Stimulated activated naive B cell treated with anti-CD40 and anti-IgM and Interleukin-4, amounts not matched to agents 10 μg/mL and 1 μg/mL and 100 μg/mL, for 72 hours (primary cell): ENCODE measurements at regions not wholly inside any gene's neighbourhood (a gene's known extent, or its start where the extent isn't known, plus 50 kb on each side); places are given as distances from the start of the nearest gene placed in this dataset.

Source experiments
- ATAC-seq, 2 donors: fragments of 150-1000 bp; cut with Tn5 transposase; replicated peaks; 2 replicates each; pipeline ENCODE4 v1.10.0; 2021; ENCODE audit warnings: moderate library complexity in 1 of 2
- DNase-seq: peaks from one replicate; pipeline ENCODE4 v3.0.0; 2021
- H3K27ac Mint-ChIP-seq: one replicate; pipeline ENCODE4 v1.8.0; 2022; ENCODE audit warnings: mild to moderate bottlenecking, mixed read lengths
- H3K27me3 Mint-ChIP-seq, 2 donors: one replicate each; pipeline ENCODE4 v1.8.0; 2022; ENCODE audit warnings: mixed read lengths in 2 of 2
- H3K36me3 Mint-ChIP-seq, 2 donors: one replicate each; pipeline ENCODE4 v1.8.0; 2022; ENCODE audit warnings: mixed read lengths in 2 of 2, mild to moderate bottlenecking in 1 of 2
- H3K4me1 Mint-ChIP-seq, 2 donors: one replicate each; pipeline ENCODE4 v1.8.0; 2022; ENCODE audit warnings: mixed read lengths in 2 of 2, mild to moderate bottlenecking in 1 of 2
- H3K4me3 Mint-ChIP-seq, 2 donors: one replicate each; pipeline ENCODE4 v1.8.0; 2022; ENCODE audit warnings: mild to moderate bottlenecking in 2 of 2, mixed read lengths in 2 of 2, moderate library complexity in 1 of 2
- H3K9me3 Mint-ChIP-seq, 2 donors: one replicate each; pipeline ENCODE4 v1.8.0; 2022; ENCODE audit warnings: mixed read lengths in 2 of 2, mild to moderate bottlenecking in 1 of 2

DNA sequence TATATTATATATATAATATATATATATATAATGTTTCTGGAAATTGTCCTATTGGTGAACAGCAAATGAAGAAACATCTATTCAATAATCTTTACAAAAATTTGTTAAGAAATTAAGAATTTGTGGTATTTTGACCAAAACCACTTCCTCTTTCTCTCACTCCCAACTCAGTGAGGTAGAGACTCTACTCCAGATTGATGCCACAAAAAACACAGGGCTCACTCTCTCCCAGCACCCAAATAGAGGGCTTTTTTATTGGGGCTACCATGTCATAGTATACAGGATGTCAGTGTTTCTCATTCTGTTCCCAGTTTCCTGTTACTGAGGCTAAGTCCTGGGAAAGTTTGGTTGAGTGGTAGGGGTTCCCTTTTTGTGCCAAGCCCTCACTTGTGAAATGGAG, 1155.4 kb downstream of the BCL11A start:
- H3K36me3 Mint-ChIP-seq = peaks cover 0 to 4% of the 10 kb centered on the region in 2 donors
- DNase-seq (no peak), ATAC-seq (peak in 1 of 2 donors; percentile 34)
- peaks cover 4 to 9% of the 10 kb centered on the region in 2 donors for H3K9me3 Mint-ChIP-seq
- H3K4me1 Mint-ChIP-seq = no peaks in the 10 kb centered on the region
- no peak overlapping the region for H3K4me3 Mint-ChIP-seq
- H3K27ac Mint-ChIP-seq = no peak overlapping the region
- H3K27me3 Mint-ChIP-seq = peaks cover 0 to 5% of the 10 kb centered on the region in 2 donors

DNA sequence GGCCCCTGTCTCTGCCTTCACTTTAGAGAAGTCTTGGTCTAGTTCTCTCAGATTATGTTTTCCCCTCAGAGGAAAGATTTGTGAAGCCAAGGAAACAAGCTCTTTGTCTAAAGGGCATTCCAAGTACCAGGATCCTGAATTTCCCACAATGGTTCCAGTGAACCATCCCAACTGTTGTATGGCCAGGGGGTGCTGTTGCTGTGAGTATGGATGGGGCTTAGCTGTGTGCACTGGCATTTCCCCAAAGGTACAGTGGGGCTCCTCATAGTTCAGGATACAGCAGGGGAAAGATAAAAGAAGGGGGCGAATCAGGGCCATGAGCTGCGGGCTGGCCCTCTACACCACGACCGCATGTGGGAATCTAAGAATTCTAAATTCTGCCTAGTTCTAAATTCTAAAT, 1154.0 kb upstream of the FANCL start:
- ATAC-seq (no peak), DNase-seq (no peak)
- Mint-ChIP-seq H3K36me3 (peaks cover 0 to 9% of the 10 kb centered on the region in 2 donors), H3K9me3 (peaks cover 11% of the 10 kb centered on the region in 2 donors), H3K27me3 (peaks cover 0 to 5% of the 10 kb centered on the region in 2 donors), H3K4me3 (no peak overlapping the region), H3K27ac (no peak overlapping the region), H3K4me1 (no peaks in the 10 kb centered on the region)

- no peak overlapping the region for H3K27ac Mint-ChIP-seq
- DNase-seq (no peak), ATAC-seq (no peak)
- H3K4me1 Mint-ChIP-seq = no peaks in the 10 kb centered on the region
- H3K9me3 Mint-ChIP-seq = peaks cover 11% of the 10 kb centered on the region in 2 donors
- no peak overlapping the region for H3K4me3 Mint-ChIP-seq
- peaks cover 0 to 9% of the 10 kb centered on the region in 2 donors for H3K36me3 Mint-ChIP-seq
- H3K27me3 Mint-ChIP-seq = no peaks in the 10 kb centered on the region
Measured at GRCh38 chr2:59391896-59392295, 1150.8 kb upstream of the FANCL start.

- no peak for ATAC-seq
- DNase-seq = no peak
- H3K4me1 Mint-ChIP-seq = no peaks in the 10 kb centered on the region
- no peaks in the 10 kb centered on the region for H3K27me3 Mint-ChIP-seq
- H3K27ac Mint-ChIP-seq = no peak overlapping the region
- H3K36me3 Mint-ChIP-seq = peaks cover 0 to 9% of the 10 kb centered on the region in 2 donors
- peaks cover 11% of the 10 kb centered on the region in 2 donors for H3K9me3 Mint-ChIP-seq
- H3K4me3 Mint-ChIP-seq = no peak overlapping the region
Measured at GRCh38 chr2:59390581-59390980, 1149.5 kb upstream of the FANCL start.

DNA sequence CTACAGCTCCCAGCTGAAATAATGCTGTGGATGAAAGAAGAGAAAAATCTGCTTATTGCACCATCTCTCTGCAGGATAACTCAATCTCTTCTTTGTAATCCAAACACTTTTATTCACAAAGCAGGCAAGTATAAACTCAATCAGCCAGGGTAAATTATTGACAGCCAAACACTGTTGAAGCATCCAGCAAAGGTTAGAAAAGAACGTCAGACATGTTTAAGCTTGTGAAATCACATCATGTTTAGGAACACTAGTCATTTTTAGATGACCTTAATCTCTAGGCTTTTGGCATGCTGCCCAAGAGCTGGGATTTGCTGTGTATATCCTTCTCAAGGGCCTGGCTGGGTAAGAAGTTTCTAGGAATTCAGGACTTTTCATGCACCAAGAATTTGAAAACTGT, 1148.1 kb upstream of the FANCL start:
- no peak for DNase-seq
- H3K36me3 Mint-ChIP-seq = peaks cover 0 to 9% of the 10 kb centered on the region in 2 donors
- H3K27me3 Mint-ChIP-seq = no peaks in the 10 kb centered on the region
- ATAC-seq = no peak
- H3K4me1 Mint-ChIP-seq = no peaks in the 10 kb centered on the region
- peaks cover 11% of the 10 kb centered on the region in 2 donors for H3K9me3 Mint-ChIP-seq
- H3K27ac Mint-ChIP-seq = no peak overlapping the region
- H3K4me3 Mint-ChIP-seq = no peak overlapping the region

GRCh38 chr2:59385971-59386370, 1144.8 kb upstream of the FANCL start:
- DNase-seq (no peak), ATAC-seq (no peak)
- Mint-ChIP-seq H3K27ac (no peak overlapping the region), H3K9me3 (no peaks in the 10 kb centered on the region), H3K4me3 (no peak overlapping the region), H3K36me3 (no peaks in the 10 kb centered on the region), H3K27me3 (no peaks in the 10 kb centered on the region), H3K4me1 (no peaks in the 10 kb centered on the region)

- Mint-ChIP-seq H3K4me1 (no peaks in the 10 kb centered on the region), H3K27ac (no peak overlapping the region), H3K4me3 (no peak overlapping the region), H3K36me3 (no peaks in the 10 kb centered on the region), H3K9me3 (peaks cover 6 to 7% of the 10 kb centered on the region in 2 donors), H3K27me3 (no peaks in the 10 kb centered on the region)
- ATAC-seq (no peak), DNase-seq (no peak)
Measured at GRCh38 chr2:59383473-59383872, 1142.3 kb upstream of the FANCL start.

GRCh38 chr2:59378127-59378526, 1137.0 kb upstream of the FANCL start:
- DNase-seq (no peak), ATAC-seq (no peak)
- no peaks in the 10 kb centered on the region for H3K36me3 Mint-ChIP-seq
- H3K4me1 Mint-ChIP-seq = no peaks in the 10 kb centered on the region
- H3K4me3 Mint-ChIP-seq = no peak overlapping the region
- no peaks in the 10 kb centered on the region for H3K27me3 Mint-ChIP-seq
- H3K27ac Mint-ChIP-seq = no peak overlapping the region
- peaks cover 12 to 13% of the 10 kb centered on the region in 2 donors for H3K9me3 Mint-ChIP-seq

- DNase-seq (no peak), ATAC-seq (no peak)
- no peaks in the 10 kb centered on the region for H3K4me1 Mint-ChIP-seq
- H3K27me3 Mint-ChIP-seq = peaks cover 0 to 4% of the 10 kb centered on the region in 2 donors
- no peak overlapping the region for H3K4me3 Mint-ChIP-seq
- peaks cover 0 to 4% of the 10 kb centered on the region in 2 donors for H3K9me3 Mint-ChIP-seq
- H3K36me3 Mint-ChIP-seq = no peaks in the 10 kb centered on the region
- H3K27ac Mint-ChIP-seq = no peak overlapping the region
Measured at GRCh38 chr2:59366288-59366687, 1125.2 kb upstream of the FANCL start.

DNA sequence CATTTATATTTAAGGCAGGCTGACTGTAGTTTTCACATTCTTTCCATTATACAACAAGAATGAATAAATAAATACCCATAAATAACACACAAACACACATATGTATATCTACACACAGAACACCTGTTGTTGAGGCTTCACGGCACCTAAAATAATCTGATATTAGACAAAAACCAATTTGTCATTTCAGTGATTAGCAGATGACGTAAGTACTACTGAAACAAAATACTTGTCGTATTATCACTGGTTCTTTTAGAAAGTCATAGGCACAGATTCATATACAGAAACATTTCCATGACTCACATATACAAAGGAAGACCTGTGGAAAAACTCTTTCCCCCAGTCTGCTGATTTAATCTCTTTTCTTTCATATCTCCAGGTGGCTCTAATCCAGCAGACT, 1113.4 kb upstream of the FANCL start:
- Mint-ChIP-seq H3K27ac (no peak overlapping the region), H3K9me3 (peaks cover 0 to 2% of the 10 kb centered on the region in 2 donors), H3K36me3 (no peaks in the 10 kb centered on the region), H3K27me3 (no peaks in the 10 kb centered on the region), H3K4me1 (no peaks in the 10 kb centered on the region), H3K4me3 (no peak overlapping the region)
- DNase-seq (no peak), ATAC-seq (no peak)

DNA sequence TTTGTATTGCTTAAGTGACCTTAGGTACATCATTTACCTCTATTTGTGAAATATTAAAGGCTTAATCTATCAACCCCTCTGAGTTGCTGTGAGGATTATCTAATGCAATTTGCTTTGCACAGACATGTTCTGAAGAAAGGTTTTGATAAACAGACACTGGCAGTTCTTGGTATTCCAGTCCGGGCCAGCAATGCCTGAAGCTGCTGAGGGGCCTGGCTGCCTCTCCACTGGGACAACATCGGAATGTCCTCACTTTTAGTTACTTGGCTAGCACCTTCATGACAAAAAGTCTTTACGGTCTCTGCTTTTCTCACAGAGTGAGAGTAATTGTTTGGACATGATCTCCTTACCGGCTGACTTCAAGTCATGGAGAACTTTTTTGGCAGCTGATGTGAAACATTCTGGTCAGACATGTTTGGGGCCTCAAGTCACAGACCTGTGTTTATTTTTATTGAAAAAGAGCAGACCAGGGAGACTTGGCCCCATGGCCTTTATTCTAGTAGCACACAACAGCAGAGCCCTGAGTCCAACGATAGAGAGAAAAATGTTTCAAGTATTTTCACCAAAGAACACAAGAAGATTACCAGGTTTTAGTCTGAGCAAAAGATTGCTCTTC, 1112.3 kb upstream of the FANCL start:
- no peak for DNase-seq
- Mint-ChIP-seq H3K36me3 (no peaks in the 10 kb centered on the region), H3K27me3 (no peaks in the 10 kb centered on the region), H3K4me3 (no peak overlapping the region), H3K4me1 (no peaks in the 10 kb centered on the region), H3K9me3 (peaks cover 0 to 2% of the 10 kb centered on the region in 2 donors), H3K27ac (no peak overlapping the region)
- no peak for ATAC-seq

GRCh38 chr2:59342166-59342565, 1101.0 kb upstream of the FANCL start:
- H3K27ac Mint-ChIP-seq = no peak overlapping the region
- H3K27me3 Mint-ChIP-seq = peaks cover 0 to 10% of the 10 kb centered on the region in 2 donors
- peaks cover 3 to 8% of the 10 kb centered on the region in 2 donors for H3K4me1 Mint-ChIP-seq
- H3K36me3 Mint-ChIP-seq = no peaks in the 10 kb centered on the region
- DNase-seq (no peak), ATAC-seq (no peak)
- no peak overlapping the region for H3K4me3 Mint-ChIP-seq
- no peaks in the 10 kb centered on the region for H3K9me3 Mint-ChIP-seq

DNA sequence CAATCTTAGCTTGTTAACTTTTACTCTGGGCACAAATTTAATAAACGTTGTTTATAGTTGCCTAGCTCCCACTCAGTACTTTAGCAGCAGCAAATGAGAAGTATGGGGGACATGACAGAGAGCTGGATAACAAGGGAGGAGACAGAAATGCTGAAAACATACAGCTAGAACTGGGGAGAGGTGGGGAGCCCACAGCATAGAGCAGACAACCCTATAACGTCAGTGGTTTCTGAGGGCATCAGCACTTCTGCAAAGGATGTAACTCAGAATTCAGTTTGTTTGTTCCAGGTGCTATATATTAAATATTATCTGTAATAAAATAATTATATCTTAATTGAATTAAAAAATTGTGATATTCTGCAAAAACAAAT, 1098.7 kb upstream of the FANCL start:
- ATAC-seq (no peak), DNase-seq (no peak)
- H3K27me3 Mint-ChIP-seq = peaks cover 0 to 10% of the 10 kb centered on the region in 2 donors
- H3K4me1 Mint-ChIP-seq = peaks cover 3 to 8% of the 10 kb centered on the region in 2 donors
- no peaks in the 10 kb centered on the region for H3K9me3 Mint-ChIP-seq
- H3K27ac Mint-ChIP-seq = no peak overlapping the region
- no peak overlapping the region for H3K4me3 Mint-ChIP-seq
- no peaks in the 10 kb centered on the region for H3K36me3 Mint-ChIP-seq

DNA sequence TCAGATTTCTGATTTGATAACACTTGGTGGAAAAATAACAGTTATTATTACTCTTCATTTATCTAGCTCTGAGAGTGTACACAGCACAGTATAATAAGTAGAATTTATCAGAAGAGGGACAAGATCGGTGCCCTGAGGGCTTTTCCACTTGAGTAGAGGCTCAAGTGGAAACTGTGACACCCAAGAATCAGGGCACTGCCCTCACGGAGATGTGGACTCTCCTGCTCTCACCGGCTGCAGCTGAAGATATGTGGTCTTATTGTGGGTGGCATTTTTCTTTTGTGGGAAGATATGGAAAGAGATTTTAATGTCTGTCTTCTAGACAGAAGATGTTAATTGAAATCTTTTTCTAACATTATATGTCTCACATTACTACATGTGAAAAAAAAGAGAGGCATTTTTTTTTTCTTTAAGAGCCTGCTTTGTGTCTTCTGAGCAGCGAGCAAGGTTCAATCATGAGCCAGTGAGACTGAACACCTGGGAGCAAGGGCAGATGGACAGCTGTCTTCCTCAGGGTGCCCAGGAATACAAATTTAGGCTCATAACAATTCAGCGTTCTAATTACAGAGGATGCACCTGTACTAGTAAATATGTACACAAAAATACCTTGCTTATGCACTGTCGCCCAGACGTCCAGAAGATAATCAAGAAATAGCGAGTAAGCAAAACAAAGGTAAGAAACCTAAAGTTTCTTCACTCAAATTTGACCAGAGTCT, 1098.2 kb upstream of the FANCL start:
- ATAC-seq = no peak
- H3K27ac Mint-ChIP-seq = no peak overlapping the region
- peaks cover 0 to 1% of the 10 kb centered on the region in 2 donors for H3K9me3 Mint-ChIP-seq
- H3K4me1 Mint-ChIP-seq = peaks cover 3 to 8% of the 10 kb centered on the region in 2 donors
- peaks cover 0 to 8% of the 10 kb centered on the region in 2 donors for H3K27me3 Mint-ChIP-seq
- no peak for DNase-seq
- no peak overlapping the region for H3K4me3 Mint-ChIP-seq
- no peaks in the 10 kb centered on the region for H3K36me3 Mint-ChIP-seq

GRCh38 chr2:59333007-59333406, 1091.9 kb upstream of the FANCL start:
- H3K27ac Mint-ChIP-seq = no peak overlapping the region
- H3K27me3 Mint-ChIP-seq = no peaks in the 10 kb centered on the region
- peaks cover 9 to 12% of the 10 kb centered on the region in 2 donors for H3K9me3 Mint-ChIP-seq
- H3K4me1 Mint-ChIP-seq = no peaks in the 10 kb centered on the region
- DNase-seq = no peak
- ATAC-seq = no peak
- peaks cover 0 to 4% of the 10 kb centered on the region in 2 donors for H3K36me3 Mint-ChIP-seq
- H3K4me3 Mint-ChIP-seq = no peak overlapping the region
